ENCODE measurements at regions not wholly inside any gene's neighbourhood (a gene's known extent, or its start where the extent isn't known, plus 50 kb on each side); places are given as distances from the start of the nearest gene placed in this dataset.
"Not testable (repeated sequence)": the region's sequence is repeated elsewhere in the genome, so short reads cannot be mapped to it uniquely, and the experiment has no call there.

DNA sequence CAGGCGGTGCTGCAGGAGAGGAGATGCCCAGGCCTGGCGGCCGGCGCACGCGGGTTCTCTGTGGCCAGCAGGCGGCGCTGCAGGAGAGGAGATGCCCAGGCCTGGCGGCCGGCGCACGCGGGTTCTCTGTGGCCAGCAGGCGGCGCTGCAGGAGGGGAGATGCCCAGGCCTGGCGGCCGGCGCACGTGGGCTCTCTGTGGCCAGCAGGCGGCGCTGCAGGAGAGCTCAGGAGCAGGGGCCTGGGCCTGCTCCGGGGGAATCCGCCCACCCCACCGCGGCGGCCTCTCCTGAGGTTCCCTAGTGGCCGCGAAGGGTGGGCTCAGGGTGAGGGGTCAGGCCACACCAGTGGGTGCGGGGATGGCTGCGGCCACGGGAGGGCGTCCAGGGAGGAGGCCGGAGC is 75.9 kb downstream of the OR4F16 start:
- H3K36me3 Mint-ChIP-seq, H3K4me3 Mint-ChIP-seq, POLR2A ChIA-PET, H3K27me3 Mint-ChIP-seq, H3K9me3 Mint-ChIP-seq, H3K27ac Mint-ChIP-seq, H3K4me1 Mint-ChIP-seq, DNase-seq, ATAC-seq: not testable (repeated sequence)

DNA sequence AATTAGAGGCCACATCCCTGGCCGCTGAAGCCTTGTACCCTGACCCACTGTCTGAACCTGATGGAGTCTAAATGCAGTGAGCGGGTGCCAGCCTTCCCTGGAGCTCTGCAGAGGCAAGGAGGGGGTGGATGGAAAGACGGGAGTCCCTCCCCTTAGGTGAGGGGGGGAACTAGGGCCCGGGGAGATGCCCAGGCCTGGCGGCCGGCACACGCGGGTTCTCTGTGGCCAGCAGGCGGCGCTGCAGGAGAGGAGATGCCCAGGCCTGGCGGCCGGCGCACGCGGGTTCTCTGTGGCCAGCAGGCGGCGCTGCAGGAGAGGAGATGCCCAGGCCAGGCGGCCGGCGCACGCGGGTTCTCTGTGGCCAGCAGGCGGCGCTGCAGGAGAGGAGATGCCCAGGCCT is 77.3 kb downstream of the OR4F16 start:
- POLR2A ChIA-PET, H3K27me3 Mint-ChIP-seq, H3K9me3 Mint-ChIP-seq, DNase-seq, ATAC-seq, H3K4me1 Mint-ChIP-seq, H3K27ac Mint-ChIP-seq, H3K36me3 Mint-ChIP-seq, H3K4me3 Mint-ChIP-seq: not testable (repeated sequence)

DNA sequence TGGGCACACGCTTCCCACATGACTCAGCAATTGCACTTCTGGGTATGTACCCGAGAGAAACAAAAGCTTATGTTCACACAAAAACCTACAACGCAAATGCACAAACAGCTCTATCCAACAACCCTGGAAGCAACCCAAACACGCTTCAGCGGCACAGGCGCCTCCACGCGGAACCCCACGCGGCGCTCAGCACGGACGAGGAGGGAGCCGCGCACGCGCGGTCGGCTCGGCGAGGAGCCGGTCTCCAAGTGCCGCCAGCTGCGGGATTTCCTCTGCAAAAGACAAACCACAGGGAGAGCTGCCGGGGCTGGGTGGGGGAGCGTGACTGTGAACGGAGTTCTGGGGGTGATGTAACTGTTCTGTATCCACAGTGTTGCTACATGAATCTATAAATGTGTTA is 81.2 kb downstream of the OR4F16 start:
- H3K27ac Mint-ChIP-seq, POLR2A ChIA-PET, H3K9me3 Mint-ChIP-seq, H3K27me3 Mint-ChIP-seq, ATAC-seq, H3K4me1 Mint-ChIP-seq, H3K36me3 Mint-ChIP-seq: not testable (repeated sequence)
- peak overlapping the region in 6 of 10 donors; percentile 45 to 69 (median 55) for H3K4me3 Mint-ChIP-seq
- DNase-seq = peak in 9 of 10 donors; percentile 1 to 61 (median 27)

DNA sequence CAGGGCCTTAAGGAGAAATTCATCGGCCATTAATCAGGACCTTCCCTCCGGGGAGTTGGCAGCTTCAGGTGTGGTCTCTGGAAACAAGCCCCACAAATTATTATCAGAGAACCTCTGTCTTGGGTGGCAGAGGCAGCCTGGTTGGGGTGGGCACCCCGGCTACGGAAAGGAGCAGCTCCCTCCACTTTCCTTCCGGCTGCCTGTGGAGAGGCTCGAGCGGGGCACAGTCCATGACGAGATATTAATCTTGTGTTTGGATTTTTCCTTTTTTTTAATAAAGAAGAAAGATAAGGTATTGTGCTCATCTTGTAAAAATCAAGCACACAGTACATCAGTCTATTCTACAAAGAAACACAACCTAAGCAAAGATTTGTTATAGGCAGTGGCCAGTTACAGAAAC is 98.2 kb downstream of the OR4F16 start:
- H3K36me3 Mint-ChIP-seq, DNase-seq, H3K27ac Mint-ChIP-seq, H3K27me3 Mint-ChIP-seq, H3K4me3 Mint-ChIP-seq, H3K4me1 Mint-ChIP-seq, ATAC-seq, POLR2A ChIA-PET, H3K9me3 Mint-ChIP-seq: not testable (repeated sequence)

DNA sequence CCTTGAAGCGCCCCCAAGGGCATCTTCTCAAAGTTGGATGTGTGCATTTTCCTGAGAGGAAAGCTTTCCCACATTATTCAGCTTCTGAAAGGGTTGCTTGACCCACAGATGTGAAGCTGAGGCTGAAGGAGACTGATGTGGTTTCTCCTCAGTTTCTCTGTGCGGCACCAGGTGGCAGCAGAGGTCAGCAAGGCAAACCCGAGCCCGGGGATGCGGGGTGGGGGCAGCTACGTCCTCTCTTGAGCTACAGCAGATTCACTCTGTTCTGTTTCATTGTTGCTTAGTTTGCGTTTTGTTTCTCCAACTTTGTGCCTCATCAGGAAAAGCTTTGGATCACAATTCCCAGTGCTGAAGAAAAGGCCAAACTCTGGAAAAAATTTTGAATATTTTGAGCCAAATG is 100.5 kb downstream of the OR4F16 start:
- not testable (repeated sequence) for H3K4me1 Mint-ChIP-seq, H3K36me3 Mint-ChIP-seq
- peak; percentile 12 to 78 (median 48) for DNase-seq

More for the DNA sequence above, 100.5 kb downstream of the OR4F16 start:
- POLR2A ChIA-PET, H3K9me3 Mint-ChIP-seq, ATAC-seq, H3K4me3 Mint-ChIP-seq, H3K27me3 Mint-ChIP-seq, H3K27ac Mint-ChIP-seq: not testable (repeated sequence)

Measured in naive thymus-derived CD8-positive, alpha-beta T cell (primary cell).